NOMO-1 (cell line): ENCODE measurements at regions not wholly inside any gene's neighbourhood (a gene's known extent, or its start where the extent isn't known, plus 50 kb on each side); places are given as distances from the start of the nearest gene placed in this dataset.

Experiments
- DNase-seq, 2 experiments: peaks; one replicate each; lab custom pipeline; 2025; ENCODE audit not compliant: unreplicated experiment in 2 of 2; lab: John Stamatoyannopoulos, UW

DNA sequence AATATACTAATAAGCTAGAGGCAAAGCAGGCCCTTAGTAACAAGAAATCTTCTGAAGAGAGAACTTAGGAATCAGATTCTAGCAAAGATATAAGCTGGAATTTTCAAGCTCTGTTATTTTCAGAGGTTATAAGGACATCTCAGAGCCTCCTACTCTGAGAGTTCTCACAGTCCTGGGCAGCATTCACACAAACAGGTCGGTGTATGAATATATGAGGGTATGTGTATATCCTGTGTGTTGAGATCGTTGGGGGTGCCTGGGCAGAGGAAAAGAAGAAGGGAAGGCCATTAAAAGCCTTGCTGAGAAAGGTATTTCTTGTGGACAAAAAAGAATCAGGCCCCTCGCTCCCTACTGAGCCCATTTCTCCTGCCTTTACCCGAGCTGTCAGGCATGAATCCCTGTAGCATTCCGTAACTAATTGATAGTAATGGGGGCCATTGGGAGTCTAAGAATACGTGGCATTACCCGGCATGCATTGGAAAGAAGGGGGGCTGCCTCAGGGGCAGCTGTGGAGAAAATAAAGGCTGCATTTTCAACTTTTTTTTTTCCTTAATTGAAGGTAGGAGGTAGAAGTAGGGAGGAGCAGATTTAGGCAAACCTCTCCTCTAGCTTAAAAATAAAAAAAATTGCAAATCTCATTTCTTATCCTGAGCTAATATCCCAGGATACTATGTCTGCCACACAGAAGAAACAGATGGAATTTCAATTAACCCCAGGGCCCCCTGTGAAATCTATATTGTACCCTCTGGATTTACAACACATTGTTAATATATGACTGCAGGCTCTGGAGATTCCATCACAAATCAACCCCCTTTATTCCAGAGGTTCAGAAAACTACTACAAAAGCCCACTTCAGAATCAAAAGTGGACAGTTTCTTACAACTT, 103.8 kb downstream of the GTPBP8 start:
- DNase-seq: no peak

GRCh38 chr3:113096188-113096892, 105.6 kb downstream of the GTPBP8 start:
- DNase-seq: no peak

GRCh38 chr3:113097960-113098447, 107.2 kb downstream of the GTPBP8 start:
- DNase-seq: no peak

DNA sequence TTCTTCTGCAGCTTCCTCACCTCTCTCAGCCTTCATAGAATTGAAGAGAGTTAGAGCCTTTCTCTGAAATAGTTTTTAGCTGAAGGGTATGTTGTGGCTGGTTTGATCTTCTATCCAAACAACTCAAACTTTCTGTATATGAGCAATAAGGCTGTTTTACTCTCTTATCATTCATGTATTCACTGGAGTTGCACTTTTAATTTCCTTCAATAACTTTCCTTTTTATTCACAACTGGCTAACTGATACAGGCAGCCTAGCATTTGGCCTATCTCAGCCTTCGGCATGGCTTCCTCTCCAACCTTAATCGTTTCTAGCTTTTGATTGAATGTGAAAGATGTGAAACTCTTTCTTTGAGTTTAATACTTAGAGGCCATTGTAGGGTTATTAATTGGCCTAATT, 109.3 kb downstream of the GTPBP8 start:
- DNase-seq: no peak

DNA sequence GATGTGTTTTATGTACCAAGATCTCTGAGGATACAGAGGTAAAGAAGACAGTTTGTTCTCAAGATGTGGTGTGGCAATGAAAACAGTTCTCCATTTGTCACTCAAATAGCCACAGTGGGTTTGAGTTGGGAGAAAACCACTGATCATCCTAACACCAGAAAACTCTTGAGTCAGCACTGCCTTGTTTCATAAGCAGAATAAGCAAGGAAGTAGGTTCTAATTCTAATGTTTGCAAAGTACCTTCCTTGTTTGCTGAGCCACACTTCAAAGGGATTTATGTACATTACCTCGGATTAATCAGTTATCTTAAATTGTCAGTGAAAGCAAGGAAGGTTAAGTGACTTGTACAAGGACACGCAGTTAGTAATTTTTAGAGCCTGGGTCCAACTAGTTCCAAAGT, 107.8 kb upstream of the BOC start:
- peak; percentile 18 to 83 for DNase-seq

DNA sequence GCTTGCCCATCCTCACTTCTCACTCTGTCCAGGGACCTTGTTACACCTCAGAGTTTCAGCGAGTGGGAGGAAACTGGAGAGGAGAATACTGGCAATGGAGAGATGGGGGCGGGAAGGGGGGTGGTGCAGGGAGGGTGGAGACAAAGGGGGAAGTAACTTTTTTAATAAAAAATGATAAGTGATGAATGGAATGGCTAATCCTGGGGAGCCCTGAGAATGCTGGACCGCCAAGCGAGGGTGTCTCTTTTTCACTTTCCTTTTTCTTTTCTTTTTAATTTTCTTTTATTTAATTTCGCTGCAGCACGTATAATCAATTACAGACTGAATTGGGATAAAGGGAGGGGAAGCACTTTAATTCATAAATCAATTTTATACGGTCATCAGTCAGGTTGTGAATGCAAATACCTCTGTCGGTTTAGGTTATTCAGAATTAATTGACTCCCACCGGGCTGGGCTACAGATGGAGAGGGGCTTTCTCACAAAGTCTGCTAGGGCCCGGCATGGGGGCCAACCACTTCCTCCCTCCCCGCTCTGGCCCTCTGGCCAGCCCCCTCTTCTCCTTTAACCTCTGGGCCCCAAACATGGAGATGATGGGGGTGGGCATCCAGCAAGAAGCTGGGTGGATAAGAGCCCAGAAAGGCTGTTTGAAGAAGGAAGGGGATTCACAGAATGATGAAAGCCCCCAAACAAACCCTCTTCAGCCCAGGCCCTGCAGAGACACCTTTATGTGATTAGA, 106.8 kb upstream of the BOC start:
- DNase-seq: no peak

DNA sequence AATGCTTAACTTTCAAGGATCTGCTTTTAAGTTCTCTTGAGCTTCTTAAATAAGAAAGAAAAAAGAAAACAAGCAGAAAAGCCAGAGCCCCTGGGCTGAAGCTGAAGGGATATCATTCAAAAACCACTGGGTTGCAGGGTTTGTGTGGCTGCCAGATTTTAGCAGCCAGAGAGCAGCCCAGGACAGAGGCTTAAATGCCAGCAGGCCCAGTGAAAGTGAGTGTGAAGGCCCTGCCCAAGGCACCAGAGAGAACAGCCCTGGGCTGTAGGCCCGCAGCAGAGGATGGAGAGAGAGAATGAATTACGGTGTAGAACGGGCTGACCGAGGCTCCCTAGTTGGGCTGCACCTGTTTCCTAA, 106.3 kb upstream of the BOC start:
- DNase-seq: no peak

GRCh38 chr3:113105966-113106660, 105.2 kb upstream of the BOC start:
- no peak for DNase-seq

DNA sequence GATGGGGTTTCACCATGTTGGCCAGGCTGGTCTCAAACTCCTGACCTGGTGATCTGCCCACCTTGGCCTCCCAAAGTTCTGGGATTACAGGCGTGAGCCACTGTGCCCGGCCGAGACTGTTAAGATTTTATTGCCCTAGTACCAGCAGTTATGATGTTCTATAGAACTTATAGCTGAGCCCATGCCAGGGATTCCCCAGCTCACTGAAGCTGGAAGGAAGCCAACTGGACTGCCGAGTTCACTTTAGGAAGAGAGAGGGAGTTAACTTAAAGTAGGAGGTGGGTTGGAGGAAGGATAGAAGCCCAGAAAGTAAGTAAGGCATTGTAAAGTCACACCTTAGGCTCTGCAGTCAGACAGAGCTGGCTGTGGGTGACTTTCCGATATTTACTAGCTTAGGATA, 101.1 kb upstream of the BOC start:
- DNase-seq: no peak

DNA sequence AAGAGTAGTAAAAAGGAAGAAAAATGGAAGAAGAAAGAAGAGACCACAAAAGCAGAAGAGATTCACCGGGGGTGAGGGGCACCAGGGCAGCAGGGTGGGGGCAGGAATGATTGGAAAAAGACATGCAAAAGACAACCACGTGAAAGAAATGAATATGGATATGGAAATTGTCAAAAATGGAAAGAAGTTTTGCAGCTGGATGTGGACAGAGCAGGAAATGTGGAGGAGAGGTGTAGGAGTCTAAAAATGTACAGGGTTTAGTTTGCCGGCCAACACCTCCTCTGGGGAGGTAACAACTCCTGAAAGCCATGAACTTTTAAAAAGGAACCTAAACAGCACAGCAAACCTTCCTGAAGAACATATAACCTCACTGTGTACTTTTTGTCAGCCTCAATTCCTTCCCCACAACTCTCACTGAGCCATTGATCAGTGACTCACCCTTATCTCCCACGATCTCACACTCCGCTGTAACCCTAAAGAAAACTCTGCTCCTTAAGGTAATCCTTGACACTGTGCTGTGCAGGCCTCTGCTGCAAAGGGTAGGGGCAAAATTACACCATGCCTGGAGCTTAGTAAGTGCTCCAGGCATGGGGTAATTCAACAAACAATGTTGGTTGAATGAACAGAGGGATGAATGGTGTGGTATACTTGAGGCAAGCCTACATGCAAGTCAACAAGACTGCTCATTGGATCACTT, 100.2 kb upstream of the BOC start:
- DNase-seq: no peak

GRCh38 chr3:113113361-113113760, 98.0 kb upstream of the BOC start:
- no peak for DNase-seq

GRCh38 chr3:113117511-113118234, 93.7 kb upstream of the BOC start:
- no peak for DNase-seq

DNA sequence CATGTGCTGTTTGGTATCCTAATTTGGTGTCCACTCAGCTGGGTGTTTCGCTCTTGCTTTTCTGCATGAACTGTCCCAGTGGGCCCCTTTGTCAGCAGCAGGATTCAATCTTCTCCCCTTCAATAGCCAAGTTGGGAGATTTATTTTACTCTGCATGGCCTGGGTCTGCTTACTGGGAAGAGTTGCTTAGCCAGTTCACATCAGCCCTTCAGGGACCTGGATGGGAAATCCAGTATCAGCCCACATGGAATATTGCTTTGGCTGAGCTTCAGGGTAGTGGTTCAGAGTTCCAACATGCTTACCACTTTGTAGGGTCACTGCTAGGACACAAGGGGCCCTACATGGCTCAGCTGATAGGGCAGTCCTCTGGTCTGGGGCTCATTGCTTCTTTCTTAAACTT, 93.0 kb upstream of the BOC start:
- no peak for DNase-seq

DNA sequence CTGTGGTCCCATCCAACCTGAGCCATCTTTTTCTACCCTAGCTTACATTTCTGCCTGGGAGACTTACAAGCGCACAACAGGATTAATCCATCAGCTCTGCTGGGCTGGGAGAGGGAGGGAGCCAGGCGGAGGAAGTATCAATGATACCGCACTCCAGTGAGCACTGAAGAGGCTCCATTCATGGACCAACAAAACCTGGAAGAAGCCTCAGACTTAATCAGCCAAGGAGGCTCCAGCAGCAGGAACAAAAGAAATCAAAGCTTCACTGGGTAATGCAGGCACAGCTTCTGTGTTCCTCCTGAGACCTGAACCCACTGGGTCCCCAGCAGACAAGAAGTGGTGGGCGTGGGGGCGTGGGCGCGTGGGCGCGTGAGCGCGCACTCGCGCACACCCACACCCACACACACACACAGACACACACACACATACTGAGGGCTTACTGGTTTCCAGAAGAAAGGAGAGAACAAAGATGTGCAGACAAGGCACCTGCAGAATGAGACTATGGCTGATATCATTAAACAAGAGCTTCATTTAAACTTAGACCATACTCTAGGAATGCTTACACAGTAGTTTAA, 87.0 kb upstream of the BOC start:
- DNase-seq: no peak

GRCh38 chr3:113125951-113126350, 85.4 kb upstream of the BOC start:
- DNase-seq: no peak

GRCh38 chr3:113128386-113129015, 82.9 kb upstream of the BOC start:
- no peak for DNase-seq

DNA sequence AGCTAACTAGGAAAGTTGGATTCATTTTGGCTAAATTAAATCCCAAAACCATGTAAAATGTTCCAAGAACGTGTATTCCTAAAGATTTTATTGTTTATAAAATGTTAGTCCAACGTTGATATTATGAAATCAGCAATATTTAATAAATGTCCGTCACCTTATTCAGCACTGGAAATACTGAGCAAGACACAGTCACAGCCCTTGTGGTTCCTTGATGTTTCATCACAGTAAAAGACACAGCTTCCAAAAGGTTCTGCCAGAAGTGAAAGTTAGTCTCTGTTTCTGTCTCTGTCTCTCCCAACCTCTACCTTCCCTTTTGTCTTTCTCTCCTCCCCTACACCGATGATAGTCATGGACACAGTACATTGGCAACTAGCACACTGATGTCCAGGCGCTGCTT, 82.2 kb upstream of the BOC start:
- no peak for DNase-seq

- no peak for DNase-seq
These were observed 78.8 kb upstream of the BOC start for GRCh38 chr3:113132571-113132996.

DNA sequence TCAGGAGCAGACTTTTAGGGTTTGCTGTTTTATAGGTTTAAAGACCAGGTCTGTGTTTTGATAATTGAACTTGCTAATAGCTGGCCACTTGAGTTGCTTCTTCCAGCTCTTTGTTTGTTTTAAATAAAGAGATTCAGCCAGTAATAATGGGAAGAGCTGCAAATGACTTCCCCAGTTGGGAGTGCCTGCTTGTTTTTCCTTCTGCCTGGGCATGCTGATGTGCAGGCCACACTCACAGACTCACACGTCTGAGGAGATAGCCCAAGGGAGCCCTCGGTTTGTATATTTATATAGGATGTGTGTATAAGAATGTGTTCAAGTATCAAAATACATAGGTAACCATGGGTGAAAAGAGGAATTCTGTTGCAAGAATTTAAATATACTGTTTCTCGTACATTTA, 78.2 kb upstream of the BOC start:
- DNase-seq: no peak
